ENCODE measurements at regions not wholly inside any gene's neighbourhood (a gene's known extent, or its start where the extent isn't known, plus 50 kb on each side); places are given as distances from the start of the nearest gene placed in this dataset.

GRCh38 chr12:91418221-91419090 lies 235.8 kb upstream of the DCN start:
- Histone ChIP-seq H3K9me3 (ENCODE audit: control insufficient read depth, insufficient read depth, low read depth, low read length) (no peaks in the 10 kb centered on the region), H3K27ac (ENCODE audit: low read length) (no peak overlapping the region), H3K4me3 (ENCODE audit: low read depth in 2 of 2, low read length in 2 of 2) (no peak overlapping the region), H3K27me3 (ENCODE audit: control insufficient read depth, insufficient read depth, low read length) (no peaks in the 10 kb centered on the region), H3K4me1 (ENCODE audit: control insufficient read depth, insufficient read depth, low read length) (no peaks in the 10 kb centered on the region), H3K36me3 (ENCODE audit: control insufficient read depth, insufficient read depth, low read length) (no peaks in the 10 kb centered on the region; the same call in 1 of the 2 replicates)
- in situ Hi-C loops (cut with HindIII; ENCODE audit: low pct_unique_long_range_greater_than_20kb, low sequenced_read_pairs) (no loop called here), intact Hi-C loops (cut with micrococcal nuclease; ENCODE audit: unreplicated experiment) (no loop called here)
- ChIA-PET POLR2A (no interaction called here), CTCF (no interaction called here)
- BruUV-seq (replicated peaks), result no TSS peak
- ATAC-seq (no peak), DNase-seq (ENCODE audit: low read depth, low spot score) (no peak)
- TF ChIP-seq, protein P1, sequence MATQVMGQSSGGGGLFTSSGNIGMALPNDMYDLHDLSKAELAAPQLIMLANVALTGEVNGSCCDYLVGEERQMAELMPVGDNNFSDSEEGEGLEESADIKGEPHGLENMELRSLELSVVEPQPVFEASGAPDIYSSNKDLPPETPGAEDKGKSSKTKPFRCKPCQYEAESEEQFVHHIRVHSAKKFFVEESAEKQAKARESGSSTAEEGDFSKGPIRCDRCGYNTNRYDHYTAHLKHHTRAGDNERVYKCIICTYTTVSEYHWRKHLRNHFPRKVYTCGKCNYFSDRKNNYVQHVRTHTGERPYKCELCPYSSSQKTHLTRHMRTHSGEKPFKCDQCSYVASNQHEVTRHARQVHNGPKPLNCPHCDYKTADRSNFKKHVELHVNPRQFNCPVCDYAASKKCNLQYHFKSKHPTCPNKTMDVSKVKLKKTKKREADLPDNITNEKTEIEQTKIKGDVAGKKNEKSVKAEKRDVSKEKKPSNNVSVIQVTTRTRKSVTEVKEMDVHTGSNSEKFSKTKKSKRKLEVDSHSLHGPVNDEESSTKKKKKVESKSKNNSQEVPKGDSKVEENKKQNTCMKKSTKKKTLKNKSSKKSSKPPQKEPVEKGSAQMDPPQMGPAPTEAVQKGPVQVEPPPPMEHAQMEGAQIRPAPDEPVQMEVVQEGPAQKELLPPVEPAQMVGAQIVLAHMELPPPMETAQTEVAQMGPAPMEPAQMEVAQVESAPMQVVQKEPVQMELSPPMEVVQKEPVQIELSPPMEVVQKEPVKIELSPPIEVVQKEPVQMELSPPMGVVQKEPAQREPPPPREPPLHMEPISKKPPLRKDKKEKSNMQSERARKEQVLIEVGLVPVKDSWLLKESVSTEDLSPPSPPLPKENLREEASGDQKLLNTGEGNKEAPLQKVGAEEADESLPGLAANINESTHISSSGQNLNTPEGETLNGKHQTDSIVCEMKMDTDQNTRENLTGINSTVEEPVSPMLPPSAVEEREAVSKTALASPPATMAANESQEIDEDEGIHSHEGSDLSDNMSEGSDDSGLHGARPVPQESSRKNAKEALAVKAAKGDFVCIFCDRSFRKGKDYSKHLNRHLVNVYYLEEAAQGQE (IDR thresholded peaks at IDR 0.05; ENCODE audit: insufficient read depth in 1 of 2, low read depth in 2 of 2, low read length in 1 of 2), result no peak
- TF ChIP-seq POLR2AphosphoS5 (IDR thresholded peaks at IDR 0.05; ENCODE audit: low read depth, low read length) (no peak), TCF7L2 (IDR thresholded peaks at IDR 0.05; ENCODE audit: low read depth, low read length) (no peak), SIN3A (IDR thresholded peaks at IDR 0.05; ENCODE audit: borderline replicate concordance, insufficient read depth, low read depth, low read length) (no peak), CTCF (IDR thresholded peaks at IDR 0.05) (no peak)

DNA sequence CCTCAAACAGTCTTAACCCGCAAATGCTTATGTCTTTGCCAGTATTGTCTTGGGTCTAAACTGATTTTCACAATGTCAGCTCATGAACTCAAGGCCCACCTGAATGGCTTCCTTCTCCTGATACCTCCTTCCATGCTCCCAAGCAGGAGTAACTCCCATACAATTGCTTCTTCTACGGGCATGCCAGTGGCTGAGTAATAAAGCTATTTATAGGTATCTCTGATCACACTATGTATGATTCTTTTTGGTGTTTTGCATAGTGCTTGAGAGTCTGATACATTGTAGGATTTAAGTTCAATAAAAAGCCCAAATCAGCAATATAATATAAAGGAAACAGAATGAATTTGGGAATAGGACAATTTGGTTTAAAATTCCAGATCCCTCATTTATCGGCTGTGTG lies 235.0 kb upstream of the DCN start:
- intact Hi-C loops (cut with micrococcal nuclease; ENCODE audit: unreplicated experiment) (no loop called here), in situ Hi-C loops (cut with HindIII; ENCODE audit: low pct_unique_long_range_greater_than_20kb, low sequenced_read_pairs) (no loop called here)
- Histone ChIP-seq H3K36me3 (ENCODE audit: control insufficient read depth, insufficient read depth, low read length) (no peaks in the 10 kb centered on the region; the same call in 1 of the 2 replicates), H3K27me3 (ENCODE audit: control insufficient read depth, insufficient read depth, low read length) (no peaks in the 10 kb centered on the region), H3K27ac (ENCODE audit: low read length) (no peak overlapping the region), H3K4me1 (ENCODE audit: control insufficient read depth, insufficient read depth, low read length) (no peaks in the 10 kb centered on the region), H3K9me3 (ENCODE audit: control insufficient read depth, insufficient read depth, low read depth, low read length) (no peaks in the 10 kb centered on the region), H3K4me3 (ENCODE audit: low read depth in 2 of 2, low read length in 2 of 2) (no peak overlapping the region)
- no peak for ATAC-seq
- CTCF ChIA-PET, result no interaction called here
- TF ChIP-seq POLR2AphosphoS5 (IDR thresholded peaks at IDR 0.05; ENCODE audit: low read depth, low read length), result no peak
- no peak for TF ChIP-seq TCF7L2 (IDR thresholded peaks at IDR 0.05; ENCODE audit: low read depth, low read length)
- no peak for TF ChIP-seq SIN3A (IDR thresholded peaks at IDR 0.05; ENCODE audit: borderline replicate concordance, insufficient read depth, low read depth, low read length)
- no peak for TF ChIP-seq CTCF (IDR thresholded peaks at IDR 0.05)
- TF ChIP-seq, protein P1 (IDR thresholded peaks at IDR 0.05; ENCODE audit: insufficient read depth in 1 of 2, low read depth in 2 of 2, low read length in 1 of 2), result no peak
- POLR2A ChIA-PET, result no interaction called here
- DNase-seq (ENCODE audit: low read depth, low spot score), result no peak
- no TSS peak for BruUV-seq (replicated peaks)
